ENCODE measurements at regions not wholly inside any gene's neighbourhood (a gene's known extent, or its start where the extent isn't known, plus 50 kb on each side); places are given as distances from the start of the nearest gene placed in this dataset.

GRCh38 chr15:53395871-53396270, 363.6 kb downstream of the WDR72 start:
- Histone ChIP-seq H2BK120ac (ENCODE audit: low read depth, low read length, poor library complexity, severe bottlenecking) (no peak overlapping the region), H2AK5ac (ENCODE audit: insufficient read length, low read length) (no peak overlapping the region), H3K79me2 (ENCODE audit: insufficient read depth, low read length) (no peaks in the 10 kb centered on the region), H3K79me1 (ENCODE audit: insufficient read depth, low read depth, low read length, poor library complexity, severe bottlenecking) (no peaks in the 10 kb centered on the region), H4K91ac (ENCODE audit: insufficient read length, low read depth, low read length) (no peak overlapping the region), H2BK12ac (ENCODE audit: insufficient read length, low read depth, low read length) (no peak overlapping the region), H2BK5ac (ENCODE audit: insufficient read length, low read length) (no peak overlapping the region), H3K4me1 (ENCODE audit: insufficient read depth, low read length) (no peaks in the 10 kb centered on the region), H3K4ac (ENCODE audit: low read depth, low read length) (no peak overlapping the region), H2BK15ac (ENCODE audit: low read depth, low read length) (no peak overlapping the region), H4K8ac (replicated peaks; ENCODE audit: insufficient read length, low read depth, low read length) (no peak overlapping the region), H3K14ac (ENCODE audit: insufficient read depth, low read length) (no peak overlapping the region), H4K5ac (ENCODE audit: insufficient read length, low read depth, low read length) (no peak overlapping the region), H3K56ac (ENCODE audit: insufficient read length, low read depth, low read length) (no peak overlapping the region), H2AFZ (ENCODE audit: low read length) (no peak overlapping the region), H3K18ac (ENCODE audit: insufficient read length, low read depth, low read length) (no peak overlapping the region), H4K20me1 (ENCODE audit: control insufficient read depth, insufficient read depth, insufficient read length) (no peaks in the 10 kb centered on the region), H3K4me2 (ENCODE audit: insufficient read depth, insufficient read length, low read length) (no peak overlapping the region), H2BK20ac (ENCODE audit: low read depth, low read length, poor library complexity, severe bottlenecking) (no peak overlapping the region), H3K23me2 (ENCODE audit: insufficient read length, low read depth, low read length, poor library complexity, severe bottlenecking) (no peaks in the 10 kb centered on the region), H3K27me3 (ENCODE audit: insufficient read depth, low read length) (no peaks in the 10 kb centered on the region), H3K23ac (ENCODE audit: insufficient read length, low read depth, low read length) (no peak overlapping the region), H3T11ph (ENCODE audit: low read length) (no peak overlapping the region), H3K9ac (ENCODE audit: extremely low read depth, insufficient read length, low read length) (no peak overlapping the region), H3K27ac (ENCODE audit: insufficient read length, low read depth, low read length) (no peak overlapping the region), H3K9me3 (ENCODE audit: control insufficient read depth, low read depth, low read length) (no peaks in the 10 kb centered on the region)
- Mint-ChIP-seq H3K36me3 (ENCODE audit: insufficient read depth in 1 of 3, low read depth in 3 of 3) (no peaks in the 10 kb centered on the region), H3K4me3 (no peak overlapping the region), H3K27me3 (ENCODE audit: low read depth) (peaks cover under 1% of the 10 kb centered on the region; the same call in 1 of the 2 replicates), H3K9me3 (no peaks in the 10 kb centered on the region), H3K27ac (no peak overlapping the region), H3K4me1 (peaks cover 6 to 9% of the 10 kb centered on the region in 2 experiments)
- WGBS (ENCODE audit: extremely low coverage, insufficient read length, low lambda C conversion rate): no CpG with 5 or more reads among the region's 2 CpGs
- DNase-seq: no peak
- TF ChIP-seq CTCF (conservative IDR thresholded peaks at IDR 0.05): no peak
